ENCODE measurements at regions not wholly inside any gene's neighbourhood (a gene's known extent, or its start where the extent isn't known, plus 50 kb on each side); places are given as distances from the start of the nearest gene placed in this dataset.

DNA sequence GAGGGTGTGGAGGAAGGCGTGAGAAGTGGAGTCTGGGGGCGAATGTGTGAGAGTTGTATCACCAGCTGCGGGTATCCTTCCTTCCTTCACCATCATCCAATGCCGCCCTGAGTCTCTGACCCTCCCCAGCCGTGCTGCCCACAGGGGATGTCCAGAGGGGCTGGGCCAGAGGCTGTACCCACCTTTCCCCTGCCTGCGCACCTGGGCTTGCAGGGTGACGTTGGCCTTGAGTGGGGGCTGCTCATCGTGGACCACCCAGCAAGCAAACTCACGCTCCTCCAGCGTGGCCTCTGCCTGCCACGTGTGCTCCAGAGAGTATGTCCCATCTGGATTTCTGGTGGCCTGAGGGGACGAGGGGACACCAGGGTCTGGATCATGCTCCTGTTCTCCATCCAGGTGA lies 116.9 kb upstream of the SIRPA start:
- no peak overlapping the region for H3K27ac ChIP-seq (ENCODE audit: low read length)
- no peaks in the 10 kb centered on the region for H3K27me3 ChIP-seq (ENCODE audit: control insufficient read depth, insufficient read depth, low read length)
- H3K4me1 ChIP-seq (ENCODE audit: control insufficient read depth, low read depth, low read length) = peaks cover 12% of the 10 kb centered on the region
- no peak overlapping the region for H3K9ac ChIP-seq (ENCODE audit: low read length)
- no peaks in the 10 kb centered on the region for H3K36me3 ChIP-seq (ENCODE audit: control insufficient read depth, low read depth, low read length)
- no peaks in the 10 kb centered on the region for H3K9me3 ChIP-seq (ENCODE audit: control insufficient read depth, low read depth, low read length)
- no peak overlapping the region for H3K4me3 ChIP-seq (ENCODE audit: low read length)

DNA sequence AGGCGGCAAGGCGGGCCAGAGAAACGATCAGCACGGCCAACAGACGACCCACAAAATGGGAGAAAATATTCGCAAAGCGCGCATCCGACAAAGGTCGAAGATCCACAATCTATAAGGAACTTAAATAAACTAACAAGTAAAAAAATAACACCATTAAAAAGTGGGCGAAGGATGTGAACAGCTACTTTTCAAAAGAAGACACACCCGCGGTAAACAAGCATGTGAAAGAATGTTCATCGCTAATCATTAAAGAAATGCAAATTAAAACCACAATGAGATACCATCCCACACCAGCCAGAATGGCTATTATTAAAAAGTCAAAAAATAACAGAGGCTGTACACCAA lies 117.8 kb upstream of the SIRPA start:
- Histone ChIP-seq H3K9me3 (ENCODE audit: control insufficient read depth, low read depth, low read length) (no peaks in the 10 kb centered on the region), H3K9ac (ENCODE audit: low read length) (peak overlapping the region; percentile 84), H3K27me3 (ENCODE audit: control insufficient read depth, insufficient read depth, low read length) (no peaks in the 10 kb centered on the region), H3K36me3 (ENCODE audit: control insufficient read depth, low read depth, low read length) (no peaks in the 10 kb centered on the region), H3K4me1 (ENCODE audit: control insufficient read depth, low read depth, low read length) (peaks cover 12% of the 10 kb centered on the region), H3K4me3 (ENCODE audit: low read length) (peak overlapping the region; percentile 73), H3K27ac (ENCODE audit: low read length) (no peak overlapping the region)

DNA sequence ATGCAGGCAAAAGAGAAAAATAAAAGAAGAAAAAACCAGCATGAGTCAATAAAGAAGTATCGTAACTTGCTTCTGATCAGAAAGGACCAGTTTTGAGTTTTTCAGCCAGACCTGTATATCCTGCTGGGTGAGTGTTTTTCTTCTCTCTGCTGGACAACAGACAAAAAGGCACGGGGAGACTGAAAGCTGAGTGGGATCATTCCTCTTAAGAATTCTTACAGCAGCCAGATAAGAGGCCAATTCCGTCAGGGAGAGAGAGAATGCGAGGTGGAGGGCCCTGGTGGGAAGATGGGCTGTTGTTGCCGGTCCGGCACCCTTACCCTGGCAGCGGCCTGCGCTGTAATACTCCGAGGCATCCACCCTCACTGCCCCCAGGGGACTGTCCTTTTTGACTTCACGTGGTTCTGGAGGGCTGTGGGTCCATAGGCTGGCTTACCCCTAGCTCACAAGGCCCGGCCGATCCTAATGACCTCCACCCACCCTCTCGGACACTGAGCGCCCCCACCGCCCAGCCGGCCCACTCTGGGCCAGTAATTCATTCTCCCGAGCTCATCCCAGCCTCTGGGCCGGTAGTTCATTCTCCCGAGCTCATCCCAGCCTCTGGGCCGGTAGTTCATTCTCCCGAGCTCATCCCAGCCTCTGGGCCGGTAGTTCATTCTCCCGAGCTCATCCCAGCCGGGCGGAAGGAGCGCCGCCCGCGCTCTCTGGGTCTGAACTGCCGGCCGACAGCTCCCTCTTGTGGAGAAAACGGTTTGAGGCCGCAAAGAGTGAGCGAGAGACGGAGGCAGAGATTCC lies 118.3 kb upstream of the SIRPA start:
- peak overlapping the region; percentile 84 for H3K9ac ChIP-seq (ENCODE audit: low read length)
- peak overlapping the region; percentile 73 for H3K4me3 ChIP-seq (ENCODE audit: low read length)
- no peaks in the 10 kb centered on the region for H3K9me3 ChIP-seq (ENCODE audit: control insufficient read depth, low read depth, low read length)
- H3K4me1 ChIP-seq (ENCODE audit: control insufficient read depth, low read depth, low read length) = peaks cover 12% of the 10 kb centered on the region
- H3K27ac ChIP-seq (ENCODE audit: low read length) = peak overlapping the region; percentile 12
- no peaks in the 10 kb centered on the region for H3K36me3 ChIP-seq (ENCODE audit: control insufficient read depth, low read depth, low read length)
- H3K27me3 ChIP-seq (ENCODE audit: control insufficient read depth, insufficient read depth, low read length) = no peaks in the 10 kb centered on the region

DNA sequence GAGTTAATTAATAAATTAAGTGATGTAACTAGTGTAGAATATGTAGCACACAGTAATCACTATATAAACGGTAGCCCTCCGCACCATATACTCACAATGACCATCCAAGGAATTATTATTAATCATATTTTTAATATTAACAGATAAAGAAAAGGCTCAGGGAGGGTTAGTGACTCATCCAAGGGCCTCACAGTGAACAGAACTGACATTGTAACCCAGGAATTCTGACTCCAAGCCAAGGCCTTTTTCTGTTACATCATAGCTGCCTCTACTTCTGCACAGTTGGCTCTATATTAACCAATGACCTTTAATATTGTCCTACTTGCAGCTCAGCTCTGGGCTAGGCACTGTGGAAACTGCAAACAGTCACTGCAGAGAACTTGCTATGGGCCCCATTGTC lies 117.5 kb upstream of the SIRPG start:
- Histone ChIP-seq H3K4me1 (ENCODE audit: control insufficient read depth, low read depth, low read length) (peaks cover 12% of the 10 kb centered on the region), H3K27ac (ENCODE audit: low read length) (no peak overlapping the region), H3K9ac (ENCODE audit: low read length) (no peak overlapping the region), H3K36me3 (ENCODE audit: control insufficient read depth, low read depth, low read length) (no peaks in the 10 kb centered on the region), H3K9me3 (ENCODE audit: control insufficient read depth, low read depth, low read length) (no peaks in the 10 kb centered on the region), H3K27me3 (ENCODE audit: control insufficient read depth, insufficient read depth, low read length) (no peaks in the 10 kb centered on the region), H3K4me3 (ENCODE audit: low read length) (no peak overlapping the region)

DNA sequence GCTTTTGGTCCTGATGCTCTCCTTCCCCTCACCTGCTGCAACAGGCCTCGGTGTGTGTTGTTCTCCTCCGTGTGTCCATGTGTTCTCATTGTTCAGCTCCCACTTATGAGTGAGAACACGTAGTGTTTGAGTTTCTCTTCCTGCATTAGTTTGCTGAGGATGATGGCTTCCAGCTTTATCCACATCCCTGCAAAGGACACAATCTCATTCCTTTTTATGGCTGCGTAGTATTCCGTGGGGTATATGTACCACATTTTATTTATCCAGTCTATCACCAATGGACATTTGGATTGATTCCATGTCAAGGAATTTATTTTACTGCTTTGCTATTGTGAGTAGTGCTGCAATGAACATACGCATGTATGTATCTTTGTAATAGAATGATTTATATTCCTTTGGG lies 116.9 kb upstream of the SIRPG start:
- no peak overlapping the region for H3K9ac ChIP-seq (ENCODE audit: low read length)
- no peak overlapping the region for H3K27ac ChIP-seq (ENCODE audit: low read length)
- H3K4me1 ChIP-seq (ENCODE audit: control insufficient read depth, low read depth, low read length) = peaks cover 12% of the 10 kb centered on the region
- H3K27me3 ChIP-seq (ENCODE audit: control insufficient read depth, insufficient read depth, low read length) = no peaks in the 10 kb centered on the region
- no peak overlapping the region for H3K4me3 ChIP-seq (ENCODE audit: low read length)
- H3K9me3 ChIP-seq (ENCODE audit: control insufficient read depth, low read depth, low read length) = no peaks in the 10 kb centered on the region
- no peaks in the 10 kb centered on the region for H3K36me3 ChIP-seq (ENCODE audit: control insufficient read depth, low read depth, low read length)

DNA sequence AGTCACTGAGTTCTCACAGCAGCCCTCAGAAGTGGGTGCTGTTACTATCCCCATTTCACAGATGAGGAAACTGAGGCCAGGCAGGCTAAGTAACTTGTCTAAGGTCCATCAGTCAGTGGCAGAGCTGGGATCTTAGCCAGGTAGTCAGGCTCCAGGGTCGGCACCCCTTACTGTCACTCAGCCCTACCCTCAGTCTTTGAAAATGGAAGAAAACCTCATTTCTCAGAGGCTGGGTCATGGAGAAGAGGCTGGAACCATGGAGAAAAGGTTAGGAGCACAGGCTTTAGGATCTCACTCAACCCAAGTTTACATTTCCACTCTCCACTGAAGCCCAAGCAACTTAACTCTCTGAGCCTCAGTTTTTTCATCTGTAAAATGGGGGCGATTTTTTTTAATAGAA lies 116.2 kb upstream of the SIRPG start:
- no peaks in the 10 kb centered on the region for H3K27me3 ChIP-seq (ENCODE audit: control insufficient read depth, insufficient read depth, low read length)

DNA sequence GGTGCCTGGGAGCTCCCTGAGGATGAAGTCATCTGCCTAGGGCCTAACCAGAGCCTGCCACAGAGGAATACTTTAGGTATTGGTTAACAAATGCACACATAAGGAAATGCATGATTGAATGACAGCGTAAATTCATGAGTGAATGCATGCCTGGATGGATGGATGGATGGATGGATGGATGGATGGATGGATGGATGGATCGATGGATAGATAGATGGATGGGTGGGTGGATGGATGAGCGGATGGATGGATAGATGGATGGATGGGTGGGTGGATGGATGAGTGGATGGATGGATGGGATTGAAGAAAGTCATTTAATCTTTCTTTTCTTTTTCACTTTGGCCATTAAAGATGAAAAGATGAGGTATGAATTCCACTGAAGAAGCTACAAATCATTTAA lies 111.9 kb upstream of the SIRPG start:
- Histone ChIP-seq H3K27me3 (ENCODE audit: control insufficient read depth, insufficient read depth, low read length) (peaks cover 9% of the 10 kb centered on the region), H3K4me3 (ENCODE audit: low read length) (no peak overlapping the region), H3K4me1 (ENCODE audit: control insufficient read depth, low read depth, low read length) (no peaks in the 10 kb centered on the region), H3K9ac (ENCODE audit: low read length) (no peak overlapping the region), H3K9me3 (ENCODE audit: control insufficient read depth, low read depth, low read length) (no peaks in the 10 kb centered on the region), H3K36me3 (ENCODE audit: control insufficient read depth, low read depth, low read length) (no peaks in the 10 kb centered on the region), H3K27ac (ENCODE audit: low read length) (no peak overlapping the region)

More for the DNA sequence above, 116.2 kb upstream of the SIRPG start:
- no peaks in the 10 kb centered on the region for H3K36me3 ChIP-seq (ENCODE audit: control insufficient read depth, low read depth, low read length)
- H3K4me1 ChIP-seq (ENCODE audit: control insufficient read depth, low read depth, low read length) = peaks cover 12% of the 10 kb centered on the region
- no peak overlapping the region for H3K9ac ChIP-seq (ENCODE audit: low read length)
- no peak overlapping the region for H3K4me3 ChIP-seq (ENCODE audit: low read length)
- H3K27ac ChIP-seq (ENCODE audit: low read length) = no peak overlapping the region
- H3K9me3 ChIP-seq (ENCODE audit: control insufficient read depth, low read depth, low read length) = no peaks in the 10 kb centered on the region

DNA sequence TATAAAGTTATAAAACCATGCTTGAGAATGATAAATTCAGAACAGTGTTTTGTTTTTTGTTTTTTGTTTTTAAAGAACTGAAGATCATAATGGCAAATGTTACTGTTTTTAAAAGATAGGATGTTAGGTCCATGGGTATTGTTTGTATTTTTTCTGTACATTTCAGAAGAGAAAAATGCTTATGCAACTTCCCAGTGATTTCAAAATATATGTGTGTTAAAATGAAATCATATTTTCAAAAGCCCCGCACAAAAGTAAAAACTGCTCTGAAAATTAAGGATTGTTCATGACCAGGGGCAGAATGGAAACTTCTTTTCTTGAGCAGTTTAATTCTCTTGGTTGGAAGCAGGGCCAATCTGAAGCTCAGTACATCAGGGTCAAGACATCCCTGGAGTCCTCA lies 109.2 kb upstream of the SIRPG start:
- Histone ChIP-seq H3K36me3 (ENCODE audit: control insufficient read depth, low read depth, low read length) (no peaks in the 10 kb centered on the region), H3K27ac (ENCODE audit: low read length) (no peak overlapping the region), H3K4me1 (ENCODE audit: control insufficient read depth, low read depth, low read length) (no peaks in the 10 kb centered on the region), H3K9ac (ENCODE audit: low read length) (no peak overlapping the region), H3K27me3 (ENCODE audit: control insufficient read depth, insufficient read depth, low read length) (peaks cover 9% of the 10 kb centered on the region), H3K9me3 (ENCODE audit: control insufficient read depth, low read depth, low read length) (no peaks in the 10 kb centered on the region), H3K4me3 (ENCODE audit: low read length) (no peak overlapping the region)

DNA sequence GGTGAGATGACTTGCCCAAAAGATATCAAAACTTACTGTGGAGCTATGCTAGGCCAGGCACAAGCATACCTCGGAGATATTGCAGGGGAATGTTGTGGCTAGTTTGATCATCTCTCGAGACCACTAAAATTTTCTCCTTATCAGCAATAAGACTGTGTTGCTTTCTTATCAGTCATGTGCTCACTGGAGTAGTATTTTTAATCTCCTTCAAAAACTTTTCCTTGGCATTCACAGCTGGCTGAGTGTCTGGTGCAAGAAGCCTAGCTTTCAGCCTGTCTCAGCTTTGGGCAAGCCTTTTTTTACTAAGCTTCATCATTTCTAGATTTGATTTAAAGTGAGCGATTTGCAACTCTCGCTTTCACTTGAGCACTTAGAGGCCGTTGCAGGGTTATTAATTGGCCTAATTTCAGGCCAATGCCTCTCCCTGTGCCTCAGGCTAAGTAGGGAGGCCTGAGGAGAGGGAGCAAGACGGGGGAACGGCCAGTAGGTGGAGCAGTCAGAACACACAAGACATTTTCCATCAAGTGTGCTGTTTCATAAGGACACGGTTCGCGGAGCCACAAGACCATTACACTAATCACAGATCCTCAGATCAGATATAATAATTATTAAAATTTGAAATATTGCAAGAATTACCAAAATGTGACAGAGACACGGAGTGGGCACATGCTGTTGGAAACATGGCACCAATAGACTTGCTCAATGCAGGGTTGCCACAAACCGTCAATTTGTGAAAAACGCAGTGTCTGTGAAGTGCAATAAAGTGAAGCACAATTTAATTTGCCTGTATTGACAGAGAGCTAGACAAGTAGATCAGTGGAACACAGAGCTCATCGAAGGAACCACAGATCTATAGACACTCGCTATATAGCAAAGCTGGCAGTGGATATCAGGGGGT lies 106.8 kb upstream of the SIRPG start:
- Histone ChIP-seq H3K9me3 (ENCODE audit: control insufficient read depth, low read depth, low read length) (no peaks in the 10 kb centered on the region), H3K9ac (ENCODE audit: low read length) (no peak overlapping the region), H3K4me1 (ENCODE audit: control insufficient read depth, low read depth, low read length) (no peaks in the 10 kb centered on the region), H3K27ac (ENCODE audit: low read length) (no peak overlapping the region), H3K27me3 (ENCODE audit: control insufficient read depth, insufficient read depth, low read length) (peaks cover 9% of the 10 kb centered on the region), H3K4me3 (ENCODE audit: low read length) (no peak overlapping the region), H3K36me3 (ENCODE audit: control insufficient read depth, low read depth, low read length) (no peaks in the 10 kb centered on the region)

DNA sequence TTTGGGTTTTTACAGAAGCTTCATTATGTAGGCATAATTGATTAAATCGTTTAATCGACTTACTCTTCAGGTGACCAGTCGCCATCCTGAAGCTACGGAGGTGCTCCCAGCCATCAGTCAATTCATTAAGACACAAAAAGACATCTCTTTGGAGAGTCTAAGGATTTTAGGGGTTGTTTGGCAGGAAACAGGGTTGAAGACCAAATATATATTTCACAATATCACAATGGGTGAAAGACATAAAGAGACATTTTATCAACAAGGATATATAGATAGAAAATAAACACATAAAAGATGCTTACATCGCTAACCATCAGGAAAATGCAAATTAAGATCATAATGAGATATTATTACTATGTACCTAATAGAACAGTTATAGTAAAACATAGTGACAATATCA lies 104.0 kb upstream of the SIRPG start:
- H3K27ac ChIP-seq (ENCODE audit: low read length) = no peak overlapping the region
- peaks cover 9% of the 10 kb centered on the region for H3K27me3 ChIP-seq (ENCODE audit: control insufficient read depth, insufficient read depth, low read length)
- H3K4me3 ChIP-seq (ENCODE audit: low read length) = no peak overlapping the region

DNA sequence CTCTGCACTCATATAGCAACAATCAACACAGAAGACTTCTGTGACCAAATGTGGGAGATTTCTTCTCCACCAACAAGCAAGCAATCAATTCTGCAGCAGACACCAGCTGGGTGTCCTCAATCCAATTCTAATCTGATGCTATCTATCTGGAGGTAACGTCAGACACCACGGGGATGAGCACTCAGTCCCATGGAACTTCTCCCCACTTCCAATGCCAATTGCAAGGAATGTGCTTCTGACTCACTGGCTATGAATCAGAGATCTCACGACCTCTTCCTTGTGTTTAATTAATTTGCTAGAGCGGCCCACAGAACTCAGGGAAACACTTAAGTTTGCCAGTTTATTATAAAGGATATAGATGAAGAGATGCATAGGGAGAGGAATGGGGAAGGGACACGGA lies 103.5 kb upstream of the SIRPG start:
- no peak overlapping the region for H3K27ac ChIP-seq (ENCODE audit: low read length)
- H3K9ac ChIP-seq (ENCODE audit: low read length) = no peak overlapping the region
- H3K4me1 ChIP-seq (ENCODE audit: control insufficient read depth, low read depth, low read length) = no peaks in the 10 kb centered on the region
- H3K9me3 ChIP-seq (ENCODE audit: control insufficient read depth, low read depth, low read length) = no peaks in the 10 kb centered on the region
- no peaks in the 10 kb centered on the region for H3K36me3 ChIP-seq (ENCODE audit: control insufficient read depth, low read depth, low read length)
- no peak overlapping the region for H3K4me3 ChIP-seq (ENCODE audit: low read length)
- peaks cover 9% of the 10 kb centered on the region for H3K27me3 ChIP-seq (ENCODE audit: control insufficient read depth, insufficient read depth, low read length)

More for the DNA sequence above, 104.0 kb upstream of the SIRPG start:
- H3K9ac ChIP-seq (ENCODE audit: low read length) = no peak overlapping the region
- no peaks in the 10 kb centered on the region for H3K36me3 ChIP-seq (ENCODE audit: control insufficient read depth, low read depth, low read length)
- H3K9me3 ChIP-seq (ENCODE audit: control insufficient read depth, low read depth, low read length) = no peaks in the 10 kb centered on the region
- H3K4me1 ChIP-seq (ENCODE audit: control insufficient read depth, low read depth, low read length) = no peaks in the 10 kb centered on the region

All from iPS-18a (cell line).